GM19240 (cell line): ENCODE measurements at regions not wholly inside any gene's neighbourhood (a gene's known extent, or its start where the extent isn't known, plus 50 kb on each side); places are given as distances from the start of the nearest gene placed in this dataset.

Source experiments
- DNase-seq: peaks from one replicate; pipeline ENCODE4 v3.0.0; 2011; ENCODE audit warnings: low spot score; ENCODE audit not compliant: insufficient read length

- DNase-seq, result peak; percentile 48
Observed at GRCh38 chr3:59450946-59451763, 401.3 kb upstream of the CFAP20DC start.

GRCh38 chr3:59450437-59450836 is 400.6 kb upstream of the CFAP20DC start:
- no peak for DNase-seq

GRCh38 chr3:59446775-59447465 is 397.1 kb upstream of the CFAP20DC start:
- no peak for DNase-seq

- DNase-seq, result no peak
Observed at GRCh38 chr3:59444676-59445075, 394.9 kb upstream of the CFAP20DC start.

GRCh38 chr3:59444294-59444671 is 394.5 kb upstream of the CFAP20DC start:
- DNase-seq, result no peak

- DNase-seq, result no peak
Observed at GRCh38 chr3:59443618-59444293, 393.9 kb upstream of the CFAP20DC start.

- DNase-seq, result no peak
Observed at GRCh38 chr3:59442046-59442445, 392.2 kb upstream of the CFAP20DC start.

GRCh38 chr3:59440285-59441028 is 390.6 kb upstream of the CFAP20DC start:
- DNase-seq, result no peak

GRCh38 chr3:59438492-59438891 is 388.7 kb upstream of the CFAP20DC start:
- no peak for DNase-seq

- DNase-seq, result no peak
Observed at GRCh38 chr3:59436164-59436958, 386.5 kb upstream of the CFAP20DC start.

GRCh38 chr3:59433546-59433945 is 383.7 kb upstream of the CFAP20DC start:
- DNase-seq, result no peak

- no peak for DNase-seq
Observed at GRCh38 chr3:59432665-59433064, 382.8 kb upstream of the CFAP20DC start.

- no peak for DNase-seq
Observed at GRCh38 chr3:59430341-59430740, 380.5 kb upstream of the CFAP20DC start.

- DNase-seq, result no peak
Observed at GRCh38 chr3:59429198-59429597, 379.4 kb upstream of the CFAP20DC start.

- no peak for DNase-seq
Observed at GRCh38 chr3:59426821-59427565, 377.2 kb upstream of the CFAP20DC start.

- no peak for DNase-seq
Observed at GRCh38 chr3:59425942-59426341, 376.1 kb upstream of the CFAP20DC start.

GRCh38 chr3:59425371-59425770 is 375.5 kb upstream of the CFAP20DC start:
- DNase-seq, result no peak

GRCh38 chr3:59424268-59425010 is 374.6 kb upstream of the CFAP20DC start:
- DNase-seq, result no peak

- DNase-seq, result no peak
Observed at GRCh38 chr3:59423707-59424106, 373.9 kb upstream of the CFAP20DC start.
